Activated B cell treated with CpG ODN at 0.5 μM for 24 hours (primary cell): ENCODE measurements at regions not wholly inside any gene's neighbourhood (a gene's known extent, or its start where the extent isn't known, plus 50 kb on each side); places are given as distances from the start of the nearest gene placed in this dataset.

Experiments
- ATAC-seq: fragments of 200-7000 bp; cut with Tn5 transposase; one replicate; pipeline ENCODE4 v1.10.0; 2021; ENCODE audit warnings: low read depth, mild to moderate bottlenecking, moderate library complexity
- CTCF ChIA-PET: fragments of 350-600 bp; sonication (Branson Sonifier 250); formaldehyde crosslinking; loops from one replicate; lab custom pipeline; 2021; ENCODE audit warnings: antibody characterized with exemption; lab: Charles Lee
- POLR2A ChIA-PET: fragments of 350-600 bp; sonication (Branson Sonifier 250); formaldehyde crosslinking; loops from one replicate; lab custom pipeline; 2021; ENCODE audit warnings: antibody characterized with exemption; lab: Charles Lee
- DNase-seq: peaks from one replicate; pipeline ENCODE4 v3.0.0; 2022
- H3K27ac Mint-ChIP-seq: one replicate; pipeline ENCODE4 v1.8.0; 2020; ENCODE audit warnings: mixed read lengths
- H3K27me3 Mint-ChIP-seq: one replicate; pipeline ENCODE4 v1.8.0; 2021; ENCODE audit warnings: mixed read lengths
- H3K36me3 Mint-ChIP-seq: one replicate; pipeline ENCODE4 v1.8.0; 2021; ENCODE audit warnings: low read depth, mixed read lengths
- H3K4me1 Mint-ChIP-seq: one replicate; pipeline ENCODE4 v1.8.0; 2021; ENCODE audit warnings: mixed read lengths
- H3K4me3 Mint-ChIP-seq: one replicate; pipeline ENCODE4 v1.8.0; 2020; ENCODE audit warnings: mild to moderate bottlenecking, mixed read lengths
- H3K9me3 Mint-ChIP-seq: one replicate; pipeline ENCODE4 v1.8.0; 2020; ENCODE audit warnings: mixed read lengths
- intact Hi-C: fragments of 100-400 bp; cut with micrococcal nuclease; formaldehyde crosslinking; loops from one replicate; pipeline ENCODE4 v1.15.1; 2024
- TF ChIP-seq, protein P1 (sequence below): fragments of 200-600 bp; IDR thresholded peaks from one replicate; pipeline ENCODE4 v1.8.0; 2022; ENCODE audit warnings: antibody characterized with exemption, mild to moderate bottlenecking

- DNase-seq (no peak), ATAC-seq (no peak)
- H3K36me3 Mint-ChIP-seq, result no peaks in the 10 kb centered on the region
- H3K4me1 Mint-ChIP-seq, result no peaks in the 10 kb centered on the region
- intact Hi-C loops, result no loop called here
- H3K27me3 Mint-ChIP-seq, result peaks cover 5% of the 10 kb centered on the region
- POLR2A ChIA-PET, result no interaction called here
- TF ChIP-seq, protein P1, sequence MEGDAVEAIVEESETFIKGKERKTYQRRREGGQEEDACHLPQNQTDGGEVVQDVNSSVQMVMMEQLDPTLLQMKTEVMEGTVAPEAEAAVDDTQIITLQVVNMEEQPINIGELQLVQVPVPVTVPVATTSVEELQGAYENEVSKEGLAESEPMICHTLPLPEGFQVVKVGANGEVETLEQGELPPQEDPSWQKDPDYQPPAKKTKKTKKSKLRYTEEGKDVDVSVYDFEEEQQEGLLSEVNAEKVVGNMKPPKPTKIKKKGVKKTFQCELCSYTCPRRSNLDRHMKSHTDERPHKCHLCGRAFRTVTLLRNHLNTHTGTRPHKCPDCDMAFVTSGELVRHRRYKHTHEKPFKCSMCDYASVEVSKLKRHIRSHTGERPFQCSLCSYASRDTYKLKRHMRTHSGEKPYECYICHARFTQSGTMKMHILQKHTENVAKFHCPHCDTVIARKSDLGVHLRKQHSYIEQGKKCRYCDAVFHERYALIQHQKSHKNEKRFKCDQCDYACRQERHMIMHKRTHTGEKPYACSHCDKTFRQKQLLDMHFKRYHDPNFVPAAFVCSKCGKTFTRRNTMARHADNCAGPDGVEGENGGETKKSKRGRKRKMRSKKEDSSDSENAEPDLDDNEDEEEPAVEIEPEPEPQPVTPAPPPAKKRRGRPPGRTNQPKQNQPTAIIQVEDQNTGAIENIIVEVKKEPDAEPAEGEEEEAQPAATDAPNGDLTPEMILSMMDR, result no peak
- no peaks in the 10 kb centered on the region for H3K9me3 Mint-ChIP-seq
- H3K4me3 Mint-ChIP-seq, result no peak overlapping the region
- H3K27ac Mint-ChIP-seq, result no peak overlapping the region
- CTCF ChIA-PET, result no interaction called here
Measured at GRCh38 chr9:2356041-2356790, 265.4 kb upstream of the VLDLR start.

DNA sequence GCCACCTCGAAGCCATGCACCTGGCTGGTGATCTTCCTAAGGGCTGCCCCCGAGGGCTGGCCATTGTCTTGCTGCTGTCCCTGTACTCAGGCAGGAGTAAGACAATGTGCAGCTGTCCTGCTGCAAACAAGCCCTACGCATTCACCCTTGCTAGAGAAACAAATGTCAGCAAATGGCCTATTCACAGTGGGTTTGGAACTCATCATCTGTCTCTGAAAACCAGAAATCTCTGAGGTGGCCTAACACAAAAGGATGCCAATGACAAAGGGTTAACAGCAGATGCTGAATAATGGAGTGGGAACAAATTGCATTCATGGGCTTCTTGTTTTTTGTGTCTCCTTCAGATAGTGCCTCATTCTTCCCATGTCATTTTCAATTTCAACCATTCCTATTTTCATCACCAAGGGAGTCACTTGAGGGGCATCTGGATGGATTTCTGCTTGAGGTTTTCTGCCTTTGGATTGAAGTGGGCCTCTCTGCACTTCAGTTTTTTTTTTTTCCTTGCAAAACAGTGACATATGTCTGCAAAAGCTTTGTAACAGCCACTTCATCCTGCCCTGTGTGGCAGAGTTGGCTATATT is 261.6 kb upstream of the VLDLR start:
- H3K27ac Mint-ChIP-seq, result no peak overlapping the region
- no peak for DNase-seq
- intact Hi-C loops, result no loop called here
- H3K9me3 Mint-ChIP-seq, result no peaks in the 10 kb centered on the region
- ChIA-PET CTCF (no interaction called here), POLR2A (no interaction called here)
- H3K4me1 Mint-ChIP-seq, result no peaks in the 10 kb centered on the region
- no peak for ATAC-seq
- H3K36me3 Mint-ChIP-seq, result no peaks in the 10 kb centered on the region
- TF ChIP-seq, protein P1, result no peak
- H3K27me3 Mint-ChIP-seq, result peaks cover 12% of the 10 kb centered on the region
- H3K4me3 Mint-ChIP-seq, result no peak overlapping the region

DNA sequence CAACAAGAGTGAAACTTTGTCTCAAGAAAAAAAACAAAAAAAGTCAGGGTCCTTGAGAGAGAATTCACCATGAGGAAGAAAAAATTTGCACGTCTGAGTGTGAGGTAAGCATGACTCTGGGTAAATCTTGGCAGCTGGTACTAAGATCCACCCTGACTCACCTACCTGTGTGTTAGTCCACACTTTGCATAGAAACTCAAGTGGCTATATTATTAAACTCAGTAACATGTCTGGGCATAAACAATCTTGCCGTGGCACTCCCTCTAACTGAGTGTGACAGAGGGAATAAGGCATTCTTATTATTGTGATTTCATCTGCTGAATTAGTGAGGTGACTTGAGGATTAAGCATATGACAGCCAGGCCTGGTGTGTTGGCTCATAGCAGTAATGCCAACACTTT is 259.4 kb upstream of the VLDLR start:
- H3K4me1 Mint-ChIP-seq, result no peaks in the 10 kb centered on the region
- no peak overlapping the region for H3K4me3 Mint-ChIP-seq
- no peak for DNase-seq
- H3K9me3 Mint-ChIP-seq, result no peaks in the 10 kb centered on the region
- ChIA-PET CTCF (no interaction called here), POLR2A (no interaction called here)
- ATAC-seq, result no peak
- no peaks in the 10 kb centered on the region for H3K36me3 Mint-ChIP-seq
- intact Hi-C loops, result no loop called here
- TF ChIP-seq, protein P1, result no peak
- peaks cover 8% of the 10 kb centered on the region for H3K27me3 Mint-ChIP-seq
- no peak overlapping the region for H3K27ac Mint-ChIP-seq

- peaks cover 8% of the 10 kb centered on the region for H3K27me3 Mint-ChIP-seq
- no peak for ATAC-seq
- H3K27ac Mint-ChIP-seq, result no peak overlapping the region
- H3K36me3 Mint-ChIP-seq, result no peaks in the 10 kb centered on the region
- POLR2A ChIA-PET, result no interaction called here
- CTCF ChIA-PET, result no interaction called here
- H3K4me1 Mint-ChIP-seq, result no peaks in the 10 kb centered on the region
- TF ChIP-seq, protein P1, result no peak
- no peaks in the 10 kb centered on the region for H3K9me3 Mint-ChIP-seq
- intact Hi-C loops, result no loop called here
- no peak for DNase-seq
- H3K4me3 Mint-ChIP-seq, result no peak overlapping the region
Measured at GRCh38 chr9:2363138-2363745, 258.3 kb upstream of the VLDLR start.

GRCh38 chr9:2363781-2364180 is 257.8 kb upstream of the VLDLR start:
- no peaks in the 10 kb centered on the region for H3K4me1 Mint-ChIP-seq
- H3K27ac Mint-ChIP-seq, result no peak overlapping the region
- ChIA-PET POLR2A (no interaction called here), CTCF (no interaction called here)
- intact Hi-C loops, result no loop called here
- no peak overlapping the region for H3K4me3 Mint-ChIP-seq
- ATAC-seq (no peak), DNase-seq (no peak)
- peaks cover 3% of the 10 kb centered on the region for H3K9me3 Mint-ChIP-seq
- H3K36me3 Mint-ChIP-seq, result no peaks in the 10 kb centered on the region
- TF ChIP-seq, protein P1, result no peak
- H3K27me3 Mint-ChIP-seq, result peaks cover 11% of the 10 kb centered on the region
